ENCODE measurements at regions not wholly inside any gene's neighbourhood (a gene's known extent, or its start where the extent isn't known, plus 50 kb on each side); places are given as distances from the start of the nearest gene placed in this dataset.
"Not testable (repeated sequence)": the region's sequence is repeated elsewhere in the genome, so short reads cannot be mapped to it uniquely, and the experiment has no call there.

DNA sequence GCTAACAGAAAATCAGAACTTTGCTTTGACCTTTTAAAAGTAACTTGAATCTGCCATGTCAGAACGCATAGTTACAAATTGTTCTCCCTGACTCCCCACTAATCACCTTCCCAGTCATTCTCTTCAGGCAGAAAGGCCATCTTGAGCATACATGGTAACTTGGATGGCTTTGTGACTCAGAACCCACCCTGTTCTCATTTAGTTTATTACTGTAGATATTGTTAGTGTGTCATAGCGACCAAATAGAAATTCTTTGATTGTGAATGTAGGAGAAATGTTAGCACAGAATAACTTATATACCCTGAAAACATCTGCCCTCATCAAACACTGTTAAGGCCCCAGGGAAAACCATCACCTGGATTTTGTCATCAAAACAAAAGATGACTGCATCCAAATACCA lies 382.0 kb downstream of the MAGEB5 start:
- peak; percentile 15 for DNase-seq (ENCODE audit: low read depth)

DNA sequence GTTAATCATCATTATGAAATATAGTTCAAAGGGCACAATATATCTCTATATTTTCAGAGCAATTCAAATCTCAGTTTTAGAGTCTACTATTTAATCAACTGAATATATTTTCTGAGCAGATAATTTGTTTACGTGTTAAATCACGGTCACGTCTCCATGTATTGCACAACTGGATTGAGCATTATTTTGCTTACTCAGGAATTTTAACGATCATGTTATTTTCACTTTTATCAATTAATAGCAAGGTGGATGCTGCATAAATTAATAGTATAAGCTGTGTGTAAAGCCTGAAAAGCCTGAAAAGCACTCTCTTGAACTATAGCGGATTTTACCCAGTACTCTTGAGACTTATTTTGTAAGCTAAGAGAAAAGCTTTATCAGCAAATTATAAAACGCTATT lies 374.9 kb downstream of the MAGEB5 start:
- DNase-seq (ENCODE audit: low read depth) = no peak

DNA sequence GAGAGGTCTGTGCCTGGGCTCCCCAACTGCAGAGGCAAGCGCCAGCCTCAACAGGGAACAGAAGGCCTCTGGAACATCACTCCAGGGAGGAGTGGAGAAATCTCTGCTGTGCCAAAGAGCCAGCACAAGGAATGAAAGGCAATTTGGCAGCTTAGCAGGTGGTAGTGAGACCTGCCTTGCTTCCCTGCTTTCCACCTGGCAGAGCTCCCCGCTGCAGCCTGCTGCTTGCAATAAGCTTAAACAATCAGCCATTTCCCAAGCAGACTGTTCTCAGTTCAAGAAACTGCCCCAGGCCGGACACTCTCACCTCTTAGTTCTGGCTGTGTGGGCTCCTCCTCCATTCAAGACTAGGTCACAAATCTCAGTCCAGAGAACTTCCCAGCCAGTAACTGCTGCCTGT lies 370.6 kb downstream of the MAGEB5 start:
- no peak for DNase-seq (ENCODE audit: low read depth)

DNA sequence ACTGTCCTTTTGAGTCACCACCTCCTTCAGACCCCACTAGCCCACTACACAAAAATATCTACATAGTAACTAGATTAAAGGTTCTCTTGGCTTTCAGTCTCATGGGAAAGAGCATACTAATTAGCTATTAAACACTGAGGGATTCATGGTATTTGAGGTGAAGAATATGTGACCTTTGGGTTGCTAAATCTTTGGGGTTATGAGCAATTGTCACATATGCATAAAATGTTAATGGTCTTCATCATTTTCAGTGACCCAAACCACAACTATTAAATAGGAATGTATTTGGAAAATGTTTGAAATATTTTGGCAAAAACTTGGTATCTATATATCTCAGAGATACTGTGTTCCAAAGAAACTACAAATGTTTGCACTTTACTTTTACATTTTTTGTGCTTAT lies 365.1 kb downstream of the MAGEB5 start:
- peak; percentile 17 for DNase-seq (ENCODE audit: low read depth)

DNA sequence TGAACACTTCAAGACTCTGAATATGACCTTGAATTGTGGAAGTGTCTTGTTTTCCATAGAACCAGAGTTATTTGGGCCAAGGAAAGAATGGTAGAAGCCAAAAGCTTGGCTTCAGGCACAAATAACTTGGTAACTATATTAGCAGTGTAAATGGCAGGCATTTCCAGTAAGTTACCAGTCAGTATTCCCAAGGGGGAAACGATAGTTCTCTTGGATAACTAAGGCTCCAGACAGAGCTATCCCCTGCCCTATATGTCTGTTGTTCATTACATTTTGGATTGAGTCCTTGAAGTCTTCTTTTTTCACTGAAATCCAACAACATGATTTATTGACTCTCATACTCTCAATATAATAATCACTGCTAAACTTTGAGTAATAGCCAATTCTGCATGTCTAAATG lies 364.1 kb downstream of the MAGEB5 start:
- no peak for DNase-seq (ENCODE audit: low read depth)

DNA sequence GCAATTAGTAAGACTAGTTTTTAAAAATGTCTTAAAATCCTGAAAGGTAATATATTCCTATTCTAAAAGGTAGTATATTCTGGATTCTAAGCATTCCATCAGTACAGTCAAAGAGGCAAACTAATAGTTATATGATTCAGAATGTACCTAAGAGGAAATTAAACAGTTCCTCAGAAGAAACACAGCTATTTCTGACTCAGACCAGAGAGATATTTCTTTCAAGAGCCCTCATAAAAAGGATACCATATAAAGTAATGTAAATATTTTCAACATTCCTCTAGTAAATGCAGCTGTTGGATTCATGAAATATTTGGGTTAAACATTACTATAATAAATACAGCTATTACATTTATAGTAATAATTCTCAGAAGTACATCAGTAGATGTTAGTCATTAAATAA lies 358.3 kb downstream of the MAGEB5 start:
- no peak for DNase-seq (ENCODE audit: low read depth)

DNA sequence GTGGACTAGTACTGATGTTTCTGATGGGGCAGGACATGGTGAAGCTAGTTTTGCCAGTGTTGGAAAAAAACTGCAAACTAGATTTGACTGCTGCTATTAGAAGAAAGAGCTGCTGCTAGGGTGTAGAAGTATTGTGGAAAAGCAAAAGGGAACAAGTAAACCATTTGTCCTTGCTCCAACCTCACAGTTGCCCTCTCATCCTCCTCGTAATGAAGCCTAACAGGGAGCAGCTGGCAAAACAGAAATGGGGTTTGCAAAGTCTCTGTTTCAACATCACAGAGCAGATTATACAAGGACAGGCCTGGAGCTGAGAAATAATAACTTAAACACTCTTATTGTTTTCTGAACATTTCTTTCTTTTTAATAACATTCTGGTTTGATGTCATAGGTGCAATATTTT lies 346.2 kb downstream of the MAGEB5 start:
- DNase-seq (ENCODE audit: low read depth) = no peak

DNA sequence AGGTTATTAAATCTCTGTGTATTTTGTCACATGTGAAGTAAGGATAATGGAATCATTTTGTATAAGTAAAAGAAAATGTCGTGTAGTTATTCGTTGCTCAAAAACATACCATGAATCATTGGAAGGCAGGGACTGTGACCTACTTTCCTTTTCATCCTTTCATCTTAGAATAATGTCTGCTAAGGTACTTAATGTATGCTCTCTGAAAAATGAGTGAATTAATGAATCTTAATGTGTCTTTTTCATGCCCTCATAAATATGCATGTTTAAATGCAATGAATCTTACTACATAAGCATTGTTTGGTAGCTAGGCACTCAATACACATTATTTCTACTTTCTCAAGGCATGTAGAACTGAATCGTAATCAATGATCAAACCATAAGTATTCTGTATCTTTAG lies 343.9 kb downstream of the MAGEB5 start:
- DNase-seq (ENCODE audit: low read depth) = no peak

DNA sequence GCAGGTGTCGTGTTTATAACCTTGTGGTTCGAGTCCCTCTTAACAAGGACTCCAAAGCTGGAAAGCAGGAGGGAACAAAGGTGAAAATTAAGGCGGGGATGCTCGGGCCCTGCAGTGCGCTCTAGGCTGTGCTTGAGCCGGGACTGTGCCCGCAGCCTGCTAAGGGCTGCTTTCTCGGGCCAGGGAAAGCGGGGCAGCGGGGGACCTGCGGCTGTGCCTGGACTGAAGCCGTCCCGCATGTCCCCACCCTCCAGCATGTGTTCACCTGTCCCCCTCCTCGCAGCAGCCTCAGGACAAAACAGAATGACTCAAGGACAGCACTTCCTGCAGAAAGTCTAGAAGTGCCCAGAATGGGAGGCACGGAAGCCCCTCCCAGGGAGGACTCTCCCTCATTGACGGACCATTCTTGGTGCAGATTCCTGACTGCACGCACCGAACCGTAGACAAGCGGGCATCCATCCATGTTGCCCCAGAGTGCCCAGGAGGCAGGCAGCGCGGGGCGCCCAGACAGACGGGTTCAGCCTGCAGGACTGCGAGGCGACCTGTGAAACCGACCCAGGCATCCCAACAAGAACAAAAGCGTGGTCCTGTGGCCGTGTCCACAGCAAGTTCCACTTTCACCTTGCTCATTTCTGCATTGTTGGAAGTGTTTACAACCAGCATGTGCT lies 342.9 kb downstream of the MAGEB5 start:
- DNase-seq (ENCODE audit: low read depth) = no peak

DNA sequence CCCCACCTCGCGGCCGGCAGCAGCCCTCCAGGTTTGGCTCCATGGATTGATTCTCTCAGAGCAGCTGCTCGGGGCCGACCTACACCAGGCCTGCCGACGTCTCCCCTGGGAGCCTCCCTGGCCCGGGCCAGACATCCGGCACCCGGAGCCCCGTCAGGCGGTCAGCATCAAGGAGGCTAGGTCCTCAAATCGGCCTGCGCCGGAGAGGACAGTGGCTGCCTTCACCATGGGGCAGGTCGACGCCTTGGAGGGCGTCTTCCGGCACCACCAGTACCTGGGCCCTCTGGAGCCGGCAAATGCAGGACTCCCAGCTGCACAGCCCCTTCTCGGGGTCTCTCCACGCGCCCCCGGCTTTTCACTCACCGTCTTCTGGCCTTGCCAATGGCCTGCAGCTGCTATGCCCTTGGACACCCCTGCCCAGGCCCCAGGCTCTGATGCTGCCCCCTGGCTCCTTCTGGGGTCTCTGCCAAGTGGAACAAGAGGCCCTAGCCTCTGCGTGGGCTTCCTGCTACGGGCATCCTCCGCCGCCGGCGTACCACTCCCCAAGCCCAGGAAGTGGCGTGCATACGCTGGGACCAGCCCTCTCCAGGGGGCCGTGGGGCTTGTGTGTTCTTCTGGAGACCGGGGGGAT lies 341.8 kb downstream of the MAGEB5 start:
- no peak for DNase-seq (ENCODE audit: low read depth)

DNA sequence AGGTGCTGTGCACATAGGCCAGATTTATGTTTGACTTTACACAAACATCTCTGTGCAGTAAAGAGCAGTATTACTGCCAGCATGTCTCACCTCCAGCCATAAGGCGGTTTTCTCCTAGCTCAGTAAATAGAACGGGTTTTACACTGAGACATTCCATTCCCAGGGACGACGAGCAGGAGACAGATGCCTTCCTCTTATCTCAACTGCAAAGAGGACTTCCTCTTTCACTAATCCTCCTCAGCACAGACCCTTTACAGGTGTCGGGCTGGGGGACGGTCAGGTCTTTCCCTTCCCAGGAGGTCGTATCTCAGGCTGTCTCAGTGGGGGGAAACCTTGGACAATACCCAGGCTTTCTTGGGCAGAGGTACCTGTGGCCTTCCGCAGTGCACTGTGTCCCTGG lies 309.8 kb downstream of the MAGEB5 start:
- DNase-seq (ENCODE audit: low read depth) = not testable (repeated sequence)

DNA sequence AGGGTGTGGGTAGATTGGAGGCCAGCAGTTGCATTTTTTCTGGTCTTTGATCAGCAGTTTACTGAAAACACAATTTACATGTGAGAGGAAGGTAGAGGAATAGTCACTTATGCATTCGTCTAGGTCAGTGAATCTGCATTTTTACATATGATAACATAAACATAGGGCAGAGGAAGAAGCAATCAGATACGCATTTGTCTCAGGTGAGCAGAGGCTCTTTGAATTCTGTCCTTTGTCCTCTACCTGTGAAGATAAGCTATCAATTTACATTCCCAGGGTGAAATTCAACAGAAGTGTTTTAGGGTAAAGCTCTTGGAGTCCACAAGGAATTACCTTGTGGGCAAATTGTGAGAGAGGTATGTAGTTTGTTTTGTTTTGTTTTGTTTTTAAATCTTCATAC lies 306.5 kb downstream of the MAGEB5 start:
- DNase-seq (ENCODE audit: low read depth) = no peak

DNA sequence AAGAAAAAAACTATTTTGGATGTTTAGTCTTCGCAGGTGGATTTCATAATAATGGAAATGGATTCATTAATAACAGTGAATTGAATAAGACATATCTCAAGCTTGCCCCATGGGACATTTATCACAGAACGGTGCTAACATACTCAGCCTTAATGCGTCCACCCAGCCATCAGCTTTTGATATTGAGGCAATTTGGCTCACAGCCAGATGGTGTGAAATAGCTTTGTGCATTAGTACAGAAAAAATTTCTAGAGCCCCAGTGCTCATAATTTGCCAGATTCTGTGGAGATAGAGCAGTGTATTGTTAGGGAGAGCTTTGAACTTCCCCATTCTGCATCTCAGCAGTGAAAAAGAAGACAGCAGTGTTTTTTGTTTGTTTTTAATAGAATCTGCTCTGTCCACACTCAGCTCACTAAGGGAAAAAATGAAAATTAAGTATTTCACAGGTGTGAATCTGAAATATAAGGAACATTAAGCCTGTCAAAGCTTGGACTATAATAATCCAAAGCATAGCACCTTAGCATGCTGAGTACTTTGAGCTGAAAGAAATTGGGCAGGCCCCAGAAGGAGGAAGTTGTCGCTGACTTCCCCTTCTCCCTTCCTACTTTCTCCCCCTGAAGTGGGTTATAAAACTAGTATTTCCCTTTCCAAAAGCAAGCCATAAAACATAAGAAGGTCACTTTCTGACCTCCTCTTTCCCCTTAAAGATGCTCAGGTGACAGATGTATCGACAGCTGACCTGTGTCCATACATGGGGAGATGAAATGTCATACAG lies 295.8 kb downstream of the MAGEB5 start:
- DNase-seq (ENCODE audit: low read depth) = no peak

DNA sequence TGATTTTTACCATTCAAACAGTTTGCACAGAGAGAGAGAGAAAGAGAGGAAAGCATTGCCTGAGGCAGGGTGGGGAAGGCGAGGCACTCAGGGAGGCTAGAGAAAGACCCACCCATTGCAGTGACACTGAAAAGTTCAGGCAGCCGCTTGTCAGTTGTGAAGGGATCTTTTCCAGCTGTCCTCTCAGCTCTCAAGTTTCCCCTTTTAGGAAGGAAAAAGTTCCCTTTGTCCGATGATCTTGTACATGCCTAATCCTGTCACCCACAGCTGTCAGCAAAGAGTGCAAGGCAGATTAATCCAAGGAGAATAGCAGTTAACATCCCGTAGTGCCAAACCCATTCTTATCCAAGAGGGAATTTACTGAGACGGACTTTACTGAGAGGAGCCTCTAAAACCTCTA lies 255.0 kb downstream of the MAGEB5 start:
- DNase-seq (ENCODE audit: low read depth) = no peak

DNA sequence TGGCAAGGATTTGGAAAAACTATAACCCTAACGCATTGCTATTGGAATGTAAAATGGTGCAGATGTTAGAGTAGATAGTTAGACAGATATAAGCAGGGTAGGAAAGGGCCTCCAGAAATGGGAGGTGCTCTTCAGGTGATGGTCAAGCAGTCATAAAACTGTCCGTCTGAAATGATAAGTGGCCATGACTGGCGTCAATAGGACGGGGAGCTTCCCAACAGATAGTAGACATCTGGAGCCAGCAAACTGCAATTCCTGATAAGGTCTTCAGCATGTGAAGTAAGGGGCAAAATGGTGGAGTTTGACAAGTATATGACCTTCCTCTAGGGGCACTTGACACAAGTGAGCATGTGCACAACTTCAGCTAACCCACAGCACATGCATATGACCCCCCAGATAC lies 250.4 kb downstream of the MAGEB5 start:
- no peak for DNase-seq (ENCODE audit: low read depth)

DNA sequence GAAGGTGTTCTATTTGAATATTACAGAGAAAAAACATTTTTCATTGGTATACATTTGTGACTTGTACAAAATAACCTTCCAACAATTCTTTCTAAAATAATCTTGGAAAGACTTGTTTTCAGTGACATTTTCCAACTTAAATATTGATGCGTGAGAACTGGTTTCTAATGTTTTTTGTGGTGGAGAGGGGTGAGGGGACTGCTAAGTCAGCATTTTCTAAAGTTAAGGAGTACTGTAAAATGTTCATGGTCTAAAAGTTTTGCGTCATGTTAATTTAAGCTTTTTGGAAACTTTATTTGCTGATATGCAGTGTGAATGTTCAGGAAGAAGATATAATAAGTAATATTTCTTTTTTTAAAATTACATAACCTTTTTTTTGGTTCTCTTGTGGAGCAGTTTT lies 229.3 kb downstream of the MAGEB5 start:
- DNase-seq (ENCODE audit: low read depth) = no peak

DNA sequence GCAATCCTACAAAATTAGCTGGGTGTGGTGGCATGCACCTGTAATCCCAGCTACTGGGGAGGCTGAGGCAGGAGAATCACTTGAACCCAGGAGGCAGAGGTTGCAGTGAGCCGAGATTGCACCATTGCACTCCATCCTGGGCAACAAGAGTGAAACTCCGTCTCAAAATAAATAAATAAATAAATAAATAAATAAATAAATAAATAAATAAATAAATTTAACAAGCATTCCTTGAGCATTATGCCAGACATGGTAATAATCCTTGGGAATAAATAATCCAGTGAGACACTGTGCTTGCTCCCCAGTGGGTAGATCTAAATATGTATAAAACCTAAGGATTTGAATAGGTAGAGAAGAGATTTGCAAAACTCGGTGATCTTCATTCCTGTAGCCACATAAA lies 228.4 kb downstream of the MAGEB5 start:
- not testable (repeated sequence) for DNase-seq (ENCODE audit: low read depth)

DNA sequence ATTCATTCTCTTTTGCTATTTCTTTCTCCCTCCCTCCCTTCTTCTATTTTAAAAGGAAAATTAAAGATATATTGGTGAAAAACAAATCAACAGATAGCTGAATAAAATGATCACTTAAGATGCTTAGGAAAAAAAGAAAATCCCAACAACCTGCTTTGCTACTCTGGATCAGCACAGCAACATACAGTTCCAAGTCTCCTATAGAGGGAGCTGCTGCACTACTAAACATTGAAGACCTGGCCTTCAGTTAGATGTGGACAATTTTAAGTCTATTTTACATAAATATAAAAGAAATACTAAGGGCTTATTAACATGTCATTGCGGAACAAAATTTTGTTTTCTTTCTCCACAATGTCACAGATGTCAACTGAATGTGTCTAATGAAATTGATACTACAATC lies 226.4 kb downstream of the MAGEB5 start:
- DNase-seq (ENCODE audit: low read depth) = peak; percentile 24

DNA sequence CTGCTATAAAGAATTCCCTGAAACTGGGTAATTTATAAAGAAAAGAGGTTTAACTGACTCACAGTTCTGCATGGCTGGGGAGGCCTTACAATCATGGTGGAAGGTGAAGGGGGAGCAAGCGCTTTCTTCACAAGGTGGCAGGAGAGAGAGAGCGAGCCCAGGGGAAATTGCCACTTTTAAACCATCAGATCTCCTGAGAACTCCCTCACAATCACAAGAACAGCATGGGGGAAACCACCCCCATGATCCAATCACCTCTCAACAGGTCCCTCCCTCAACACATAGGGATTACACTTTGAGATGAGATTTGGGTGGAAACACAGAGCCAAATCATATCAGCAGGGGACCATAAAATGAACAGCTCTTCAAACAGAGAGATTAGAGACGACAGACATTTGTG lies 198.6 kb downstream of the MAGEB5 start:
- DNase-seq (ENCODE audit: low read depth) = no peak

DNA sequence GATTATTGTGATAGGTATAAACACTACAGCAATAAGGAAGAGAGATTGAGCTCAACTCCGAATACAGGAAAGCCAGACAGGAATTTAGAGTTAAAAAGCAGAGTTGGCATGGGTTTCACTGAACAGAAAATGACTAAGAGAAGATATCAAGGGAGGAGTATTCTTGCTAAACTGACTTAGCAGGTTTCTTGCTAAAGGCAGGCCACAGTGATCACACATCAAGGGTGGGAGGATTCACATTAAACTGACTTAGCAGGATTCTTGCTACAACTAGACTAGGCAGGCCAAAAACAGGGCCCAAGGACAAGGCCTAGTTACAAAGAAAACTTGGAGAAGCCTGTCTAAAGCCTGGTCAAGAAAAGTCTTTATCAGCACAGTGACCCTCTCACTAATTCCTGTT lies 195.1 kb downstream of the MAGEB5 start:
- peak; percentile 42 for DNase-seq (ENCODE audit: low read depth)

DNA sequence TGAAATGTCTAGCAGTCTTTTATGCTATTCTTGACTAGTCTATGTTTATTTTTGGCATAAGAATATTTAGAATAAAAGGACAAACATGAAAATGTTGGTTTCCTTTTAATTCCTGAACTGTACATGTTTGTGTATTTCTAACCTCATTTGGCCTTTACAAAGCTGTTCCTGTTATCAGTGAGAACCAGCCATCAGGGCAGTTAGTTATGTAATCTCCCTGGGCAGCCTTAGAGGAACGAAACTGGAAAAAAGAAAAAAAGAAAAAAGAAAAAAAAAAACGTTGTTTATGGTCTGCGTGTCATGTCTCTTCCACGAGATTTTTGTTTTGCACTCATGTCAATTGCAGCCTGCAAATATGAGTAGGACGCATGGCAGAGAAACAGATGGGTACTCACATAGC lies 193.7 kb downstream of the MAGEB5 start:
- no peak for DNase-seq (ENCODE audit: low read depth)

DNA sequence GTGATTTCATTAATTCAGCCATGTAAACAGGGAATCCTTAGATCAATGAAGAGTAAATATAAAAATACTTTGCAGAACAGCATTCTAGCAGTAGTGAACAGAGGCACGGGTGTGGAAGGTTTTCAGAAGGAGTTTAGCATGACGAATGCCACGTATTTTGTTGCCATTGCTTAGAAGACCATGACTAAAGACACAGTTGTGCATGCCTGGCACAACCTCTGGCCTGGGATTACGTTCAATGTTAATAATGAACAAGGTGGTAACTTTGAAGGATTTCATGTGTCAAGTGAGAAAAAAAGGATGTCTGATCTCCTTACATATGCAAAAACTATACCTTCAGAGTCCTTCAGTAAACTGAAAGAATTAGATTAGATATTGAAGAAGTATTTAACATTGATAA lies 171.9 kb downstream of the MAGEB5 start:
- DNase-seq (ENCODE audit: low read depth) = no peak

DNA sequence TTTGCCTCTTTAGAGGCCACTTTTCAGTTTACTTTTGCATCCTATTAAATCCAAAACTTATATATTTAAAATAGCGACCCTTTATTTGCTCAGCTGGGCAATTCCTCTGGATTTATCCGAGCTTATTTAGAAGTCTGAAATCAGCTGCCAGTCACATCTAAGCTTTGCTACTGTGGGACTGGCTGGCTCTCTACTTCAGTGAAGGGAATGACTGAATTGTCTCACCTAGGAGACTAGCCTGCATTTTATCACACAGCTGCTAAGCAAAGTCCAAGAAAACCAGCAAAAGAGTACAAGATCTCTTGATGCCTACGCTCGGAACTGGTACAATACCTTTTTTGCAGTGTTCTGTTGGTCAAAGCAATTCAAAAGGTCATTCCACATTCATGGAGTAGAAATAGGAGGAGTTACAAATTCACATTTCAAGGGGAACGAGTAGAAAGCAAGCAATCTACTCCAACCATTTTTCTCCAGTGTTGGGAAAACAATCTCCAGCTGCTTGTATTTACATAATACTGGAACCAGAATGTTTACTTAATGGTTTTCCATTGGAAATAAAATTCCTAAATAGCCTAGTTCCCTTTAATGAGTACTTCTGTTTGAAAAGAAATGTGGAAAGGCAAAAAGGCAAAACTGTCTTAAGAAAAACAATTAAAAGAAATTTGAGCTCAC lies 160.2 kb downstream of the MAGEB5 start:
- no peak for DNase-seq (ENCODE audit: low read depth)
